ENCODE measurements at regions not wholly inside any gene's neighbourhood (a gene's known extent, or its start where the extent isn't known, plus 50 kb on each side); places are given as distances from the start of the nearest gene placed in this dataset.

DNA sequence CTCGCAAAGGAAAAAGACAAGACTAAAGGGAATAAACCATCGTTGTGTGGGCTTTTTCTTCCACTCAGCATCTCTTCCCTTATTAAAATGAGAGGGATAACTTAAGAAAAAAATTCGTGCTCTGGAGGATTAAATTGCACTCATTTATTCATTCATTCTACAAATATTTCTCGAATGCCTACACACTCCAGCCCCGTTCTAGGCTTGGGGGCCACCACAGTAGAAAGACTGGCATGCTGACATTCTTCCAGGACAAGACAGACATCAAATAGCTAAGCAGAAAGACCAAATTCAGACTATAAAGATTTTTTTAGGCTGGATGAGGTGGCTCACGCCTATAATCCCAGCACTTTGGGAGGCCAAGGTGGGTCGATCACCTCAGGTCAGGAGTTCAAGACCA, 65.3 kb upstream of the IL12A start:
- no peak for DNase-seq (ENCODE audit: low read depth, low spot score)

GRCh38 chr3:159923956-159924355, 64.7 kb upstream of the IL12A start:
- no peak for DNase-seq (ENCODE audit: low read depth, low spot score)

DNA sequence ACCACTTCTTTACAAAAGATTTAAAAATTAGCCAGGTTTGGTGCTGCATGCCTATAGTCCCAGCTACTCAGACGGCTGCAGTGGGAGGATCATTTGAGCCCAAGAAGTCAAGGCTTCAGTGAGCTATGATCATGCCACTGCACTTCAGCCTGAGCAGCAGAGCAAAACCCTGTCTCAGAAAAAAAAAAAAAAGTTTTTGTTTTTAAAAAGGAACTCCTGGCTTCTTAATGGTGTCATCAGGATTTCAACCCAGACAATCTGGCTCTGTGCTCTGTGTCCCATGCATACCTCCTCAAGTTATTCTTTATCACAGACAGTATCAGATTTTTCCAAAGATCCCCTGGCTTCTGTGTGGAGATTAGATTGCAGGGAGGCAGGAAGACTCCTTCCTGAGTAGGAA, 64.2 kb upstream of the IL12A start:
- no peak for DNase-seq (ENCODE audit: low read depth, low spot score)

GRCh38 chr3:159925248-159925647, 63.4 kb upstream of the IL12A start:
- DNase-seq (ENCODE audit: low read depth, low spot score): no peak

DNA sequence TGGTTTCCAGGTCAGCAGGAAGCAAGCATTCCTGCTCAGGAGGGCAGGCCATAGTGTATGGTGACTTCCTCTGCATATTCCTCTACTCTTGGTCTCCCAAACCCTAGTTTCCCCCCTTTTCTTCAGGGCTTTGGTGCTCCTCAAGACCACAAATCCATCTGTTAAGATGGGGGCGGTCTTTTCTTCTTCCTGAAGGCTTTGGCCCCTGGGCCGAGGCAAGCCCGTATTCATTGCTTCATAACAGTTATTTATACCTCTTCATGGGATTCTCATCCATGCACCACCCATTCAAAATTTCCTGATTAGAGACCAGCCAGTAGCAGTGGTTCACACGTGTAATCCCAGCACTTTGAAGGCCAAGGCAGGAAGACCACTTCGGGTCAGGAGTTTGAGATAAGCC, 62.1 kb upstream of the IL12A start:
- no peak for DNase-seq (ENCODE audit: low read depth, low spot score)

GRCh38 chr3:159928071-159928491, 60.6 kb upstream of the IL12A start:
- peak; percentile 23 for DNase-seq (ENCODE audit: low read depth, low spot score)

GRCh38 chr3:159928666-159929065, 60.0 kb upstream of the IL12A start:
- peak; percentile 12 for DNase-seq (ENCODE audit: low read depth, low spot score)

DNA sequence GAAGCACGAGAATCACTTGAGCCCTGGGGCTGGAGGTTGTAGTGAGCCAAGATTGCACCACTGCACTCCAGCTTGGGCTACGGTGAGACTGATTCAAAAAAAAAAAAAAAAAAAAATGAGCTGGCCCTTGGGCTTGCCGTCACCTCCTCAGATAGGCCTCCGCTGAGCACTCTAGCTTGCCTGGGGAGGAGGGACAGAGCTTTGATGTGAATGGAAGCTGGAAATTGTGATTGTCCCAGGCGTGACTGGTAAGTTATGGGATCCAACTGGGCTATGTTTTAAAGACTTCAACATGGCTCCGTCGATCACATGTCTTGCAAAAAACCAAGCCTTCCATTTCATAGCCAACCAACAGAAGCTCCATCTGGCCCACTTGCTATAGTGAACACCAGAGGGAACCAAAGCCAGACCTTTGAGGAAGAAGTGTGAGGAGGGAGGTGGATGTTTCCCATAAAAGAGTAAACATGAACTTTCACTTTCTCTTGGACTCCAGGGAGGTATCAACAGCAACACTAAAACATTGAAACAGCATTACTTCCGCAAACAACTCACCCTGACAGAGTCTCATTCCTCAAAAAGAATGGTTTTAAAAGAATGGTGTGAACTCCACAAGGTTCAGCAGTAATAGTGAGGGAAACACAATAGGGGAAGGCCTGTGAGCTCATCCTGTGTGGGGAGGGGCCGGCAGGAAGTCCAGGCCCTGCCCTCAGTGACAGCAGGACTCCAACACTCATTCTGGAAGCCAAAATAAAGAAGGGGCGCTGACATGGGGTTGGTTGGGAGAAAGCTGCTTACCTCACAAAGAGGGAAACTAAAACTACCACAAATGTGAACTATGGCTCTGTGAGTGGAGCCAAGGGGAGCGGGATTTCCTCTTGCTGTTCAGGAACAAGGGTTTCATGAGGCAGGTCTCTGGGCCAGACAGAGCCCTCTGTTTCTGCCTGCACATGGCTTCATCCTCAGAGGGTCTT, 59.2 kb upstream of the IL12A start:
- peak; percentile 18 for DNase-seq (ENCODE audit: low read depth, low spot score)

DNA sequence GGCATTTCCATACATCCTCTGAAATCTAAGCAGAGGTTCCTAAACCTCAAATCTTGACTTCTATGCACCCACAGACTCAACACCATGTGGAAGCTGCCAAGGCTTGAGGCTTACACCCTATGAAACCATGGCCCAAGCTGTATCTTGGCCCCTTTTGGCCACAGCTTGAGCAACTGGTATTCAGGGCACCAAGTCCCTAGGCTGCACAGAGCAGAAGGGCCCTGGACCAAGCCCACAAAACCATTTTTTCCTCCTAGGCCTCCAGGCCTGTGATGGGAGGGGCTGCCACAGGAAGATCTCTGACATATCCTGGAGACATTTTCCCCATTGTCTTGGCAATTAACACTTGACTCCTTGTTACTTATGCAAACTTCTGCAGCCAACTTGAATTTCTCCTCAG, 54.4 kb upstream of the IL12A start:
- no peak for DNase-seq (ENCODE audit: low read depth, low spot score)

- no peak for DNase-seq (ENCODE audit: low read depth, low spot score)
Observed at GRCh38 chr3:159936541-159936940, 52.1 kb upstream of the IL12A start.

DNA sequence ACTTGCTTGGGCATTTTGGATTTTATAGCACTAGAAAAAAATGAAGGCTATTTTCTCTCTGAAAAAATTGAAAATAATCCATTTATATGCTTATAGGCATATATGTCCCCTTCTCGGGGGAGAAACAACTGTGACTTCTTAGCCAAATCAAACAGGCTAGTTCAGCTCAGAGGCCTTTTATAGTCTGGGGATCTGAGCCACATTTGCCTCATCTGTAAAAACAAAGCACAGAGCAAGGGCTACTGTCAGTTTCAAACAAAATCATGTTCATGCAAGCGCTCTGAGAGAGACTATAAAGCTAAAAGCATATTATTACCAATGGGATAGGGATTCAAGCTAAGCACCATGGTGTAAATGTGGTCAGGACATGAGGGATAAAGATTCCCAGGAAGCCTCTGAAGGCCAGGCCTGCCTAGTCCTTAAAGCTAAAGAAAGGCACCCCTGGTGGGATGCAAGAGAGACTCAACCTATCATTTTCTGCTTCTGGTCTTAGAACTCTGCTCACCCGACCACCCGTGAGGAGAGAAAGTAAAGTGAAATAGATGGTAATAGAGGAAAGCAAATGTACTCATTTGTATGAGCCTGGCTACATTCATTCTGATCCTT, 51.0 kb upstream of the IL12A start:
- DNase-seq (ENCODE audit: low read depth, low spot score): no peak

DNA sequence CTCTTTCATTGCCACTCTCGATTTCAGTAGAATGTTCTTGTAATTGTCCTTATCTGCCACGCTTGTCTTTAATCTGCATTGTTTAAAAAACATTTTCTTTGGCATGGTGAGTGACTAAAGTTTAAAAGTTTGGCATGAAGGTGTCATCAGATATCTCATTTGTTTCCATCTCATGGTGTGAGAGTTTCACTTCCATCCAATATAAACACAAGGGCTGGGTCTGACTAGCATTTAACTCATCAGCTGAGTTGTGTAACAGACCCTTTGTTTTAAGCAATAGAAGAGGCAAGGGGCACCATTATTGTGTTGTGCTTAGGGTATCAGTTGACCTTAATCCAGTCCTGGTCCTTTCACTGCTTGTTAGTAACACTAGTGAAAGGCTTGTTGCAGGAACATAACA, 49.9 kb upstream of the IL12A start:
- no peak for DNase-seq (ENCODE audit: low read depth, low spot score)
